ENCODE measurements at regions not wholly inside any gene's neighbourhood (a gene's known extent, or its start where the extent isn't known, plus 50 kb on each side); places are given as distances from the start of the nearest gene placed in this dataset.

DNA sequence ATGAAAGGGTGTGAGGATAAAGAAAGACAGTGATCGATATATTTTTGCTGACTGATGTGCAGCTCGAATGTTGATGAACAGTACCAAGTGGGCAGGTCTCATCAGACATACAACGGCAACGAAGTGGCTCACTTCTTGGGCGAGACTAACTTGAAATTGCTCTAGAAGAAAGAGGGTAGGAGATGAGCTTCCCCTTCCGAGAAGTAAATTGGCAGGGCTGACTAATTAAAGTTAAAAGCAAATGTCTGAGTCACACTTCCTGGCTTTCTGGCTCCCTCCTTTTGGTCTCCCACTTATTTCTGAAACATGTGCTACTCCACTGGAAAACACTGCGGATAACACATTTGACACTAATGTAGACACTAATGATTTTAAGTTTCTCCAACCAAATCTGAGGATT, 228.3 kb downstream of the ABHD5 start:
- no peak overlapping the region for H3K4me3 ChIP-seq (replicated peaks; ENCODE audit: insufficient read depth, low read length)
- TF ChIP-seq SPI1 (IDR thresholded peaks at IDR 0.05; ENCODE audit: borderline replicate concordance, low read depth) (no peak), GABPA (IDR thresholded peaks at IDR 0.05; ENCODE audit: low read depth) (no peak), POLR2AphosphoS5 (IDR thresholded peaks at IDR 0.05; ENCODE audit: low read depth) (no peak)
- TF ChIP-seq, protein P1, sequence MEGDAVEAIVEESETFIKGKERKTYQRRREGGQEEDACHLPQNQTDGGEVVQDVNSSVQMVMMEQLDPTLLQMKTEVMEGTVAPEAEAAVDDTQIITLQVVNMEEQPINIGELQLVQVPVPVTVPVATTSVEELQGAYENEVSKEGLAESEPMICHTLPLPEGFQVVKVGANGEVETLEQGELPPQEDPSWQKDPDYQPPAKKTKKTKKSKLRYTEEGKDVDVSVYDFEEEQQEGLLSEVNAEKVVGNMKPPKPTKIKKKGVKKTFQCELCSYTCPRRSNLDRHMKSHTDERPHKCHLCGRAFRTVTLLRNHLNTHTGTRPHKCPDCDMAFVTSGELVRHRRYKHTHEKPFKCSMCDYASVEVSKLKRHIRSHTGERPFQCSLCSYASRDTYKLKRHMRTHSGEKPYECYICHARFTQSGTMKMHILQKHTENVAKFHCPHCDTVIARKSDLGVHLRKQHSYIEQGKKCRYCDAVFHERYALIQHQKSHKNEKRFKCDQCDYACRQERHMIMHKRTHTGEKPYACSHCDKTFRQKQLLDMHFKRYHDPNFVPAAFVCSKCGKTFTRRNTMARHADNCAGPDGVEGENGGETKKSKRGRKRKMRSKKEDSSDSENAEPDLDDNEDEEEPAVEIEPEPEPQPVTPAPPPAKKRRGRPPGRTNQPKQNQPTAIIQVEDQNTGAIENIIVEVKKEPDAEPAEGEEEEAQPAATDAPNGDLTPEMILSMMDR (IDR thresholded peaks at IDR 0.05; ENCODE audit: insufficient read depth, low read length) = no peak
- TF ChIP-seq, protein P2, sequence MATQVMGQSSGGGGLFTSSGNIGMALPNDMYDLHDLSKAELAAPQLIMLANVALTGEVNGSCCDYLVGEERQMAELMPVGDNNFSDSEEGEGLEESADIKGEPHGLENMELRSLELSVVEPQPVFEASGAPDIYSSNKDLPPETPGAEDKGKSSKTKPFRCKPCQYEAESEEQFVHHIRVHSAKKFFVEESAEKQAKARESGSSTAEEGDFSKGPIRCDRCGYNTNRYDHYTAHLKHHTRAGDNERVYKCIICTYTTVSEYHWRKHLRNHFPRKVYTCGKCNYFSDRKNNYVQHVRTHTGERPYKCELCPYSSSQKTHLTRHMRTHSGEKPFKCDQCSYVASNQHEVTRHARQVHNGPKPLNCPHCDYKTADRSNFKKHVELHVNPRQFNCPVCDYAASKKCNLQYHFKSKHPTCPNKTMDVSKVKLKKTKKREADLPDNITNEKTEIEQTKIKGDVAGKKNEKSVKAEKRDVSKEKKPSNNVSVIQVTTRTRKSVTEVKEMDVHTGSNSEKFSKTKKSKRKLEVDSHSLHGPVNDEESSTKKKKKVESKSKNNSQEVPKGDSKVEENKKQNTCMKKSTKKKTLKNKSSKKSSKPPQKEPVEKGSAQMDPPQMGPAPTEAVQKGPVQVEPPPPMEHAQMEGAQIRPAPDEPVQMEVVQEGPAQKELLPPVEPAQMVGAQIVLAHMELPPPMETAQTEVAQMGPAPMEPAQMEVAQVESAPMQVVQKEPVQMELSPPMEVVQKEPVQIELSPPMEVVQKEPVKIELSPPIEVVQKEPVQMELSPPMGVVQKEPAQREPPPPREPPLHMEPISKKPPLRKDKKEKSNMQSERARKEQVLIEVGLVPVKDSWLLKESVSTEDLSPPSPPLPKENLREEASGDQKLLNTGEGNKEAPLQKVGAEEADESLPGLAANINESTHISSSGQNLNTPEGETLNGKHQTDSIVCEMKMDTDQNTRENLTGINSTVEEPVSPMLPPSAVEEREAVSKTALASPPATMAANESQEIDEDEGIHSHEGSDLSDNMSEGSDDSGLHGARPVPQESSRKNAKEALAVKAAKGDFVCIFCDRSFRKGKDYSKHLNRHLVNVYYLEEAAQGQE (IDR thresholded peaks at IDR 0.05; ENCODE audit: insufficient replicate concordance, low read depth) = no peak
- DNase-seq (ENCODE audit: low read depth in 1 of 2, low spot score in 1 of 2) = peak in 1 of 2 experiments; percentile 14
- peaks cover 2% of the 10 kb centered on the region for H3K27me3 ChIP-seq (ENCODE audit: insufficient read depth, poor library complexity, severe bottlenecking)
- no peak overlapping the region for H3K27ac ChIP-seq (replicated peaks)

DNA sequence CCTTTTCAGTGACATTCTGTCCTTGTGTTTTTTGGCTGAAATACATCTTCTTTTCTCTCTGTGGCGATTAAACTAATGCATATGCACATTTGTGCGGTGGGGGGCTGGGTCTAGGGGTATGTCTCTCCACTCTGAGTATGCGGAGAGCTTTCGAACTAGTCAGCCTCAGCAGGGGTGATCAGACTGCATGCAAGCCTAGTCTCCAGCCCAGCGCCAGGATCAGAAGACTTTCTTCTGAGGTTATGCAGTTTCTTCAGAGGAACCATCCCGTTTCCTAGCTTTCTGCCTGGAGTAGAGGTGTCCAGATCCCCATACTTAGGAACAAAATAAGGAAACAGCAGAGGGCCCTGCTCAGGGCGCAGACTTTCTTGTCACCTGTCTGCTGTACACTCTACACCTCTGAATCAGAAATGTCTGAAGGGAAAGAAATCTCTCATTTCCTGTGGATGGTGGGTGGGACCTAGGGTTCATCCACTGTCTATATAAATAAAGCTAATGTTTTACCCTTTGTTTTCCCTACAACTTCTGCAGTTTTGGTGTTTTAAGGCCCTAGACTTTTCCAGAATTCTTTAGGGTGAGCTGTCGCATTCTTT, 230.4 kb downstream of the ABHD5 start:
- no peak overlapping the region for H3K27ac ChIP-seq (replicated peaks)
- DNase-seq (ENCODE audit: low read depth in 1 of 2, low spot score in 1 of 2) = no peak
- H3K4me3 ChIP-seq (replicated peaks; ENCODE audit: insufficient read depth, low read length) = no peak overlapping the region
- peaks cover 5% of the 10 kb centered on the region for H3K27me3 ChIP-seq (ENCODE audit: insufficient read depth, poor library complexity, severe bottlenecking)
- TF ChIP-seq, protein P2 (IDR thresholded peaks at IDR 0.05; ENCODE audit: insufficient replicate concordance, low read depth) = no peak
- TF ChIP-seq, protein P1 (IDR thresholded peaks at IDR 0.05; ENCODE audit: insufficient read depth, low read length) = no peak
- TF ChIP-seq GABPA (IDR thresholded peaks at IDR 0.05; ENCODE audit: low read depth) (no peak), SPI1 (IDR thresholded peaks at IDR 0.05; ENCODE audit: borderline replicate concordance, low read depth) (no peak), POLR2AphosphoS5 (IDR thresholded peaks at IDR 0.05; ENCODE audit: low read depth) (no peak)

DNA sequence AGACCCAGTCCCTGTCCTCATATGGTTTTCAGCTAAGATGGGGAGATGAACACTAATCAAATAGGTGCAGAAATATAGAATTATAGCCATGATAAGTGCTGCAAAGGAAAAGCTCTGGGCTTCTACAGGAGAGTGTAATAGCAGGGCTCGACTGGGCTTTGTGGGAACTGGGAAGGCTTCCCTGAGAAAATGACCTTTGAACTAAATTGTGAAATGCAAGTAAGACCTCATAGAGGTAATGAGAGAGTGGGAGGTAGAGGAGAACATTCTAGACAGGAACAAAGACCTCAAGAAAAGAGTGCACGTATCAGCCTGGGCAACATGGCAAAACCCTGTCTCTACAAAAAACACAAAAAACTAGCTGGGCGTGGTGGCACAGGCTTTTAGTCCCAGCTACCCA, 231.6 kb downstream of the ABHD5 start:
- DNase-seq (ENCODE audit: low read depth in 1 of 2, low spot score in 1 of 2) = no peak
- Histone ChIP-seq H3K27ac (replicated peaks) (no peak overlapping the region), H3K27me3 (ENCODE audit: insufficient read depth, poor library complexity, severe bottlenecking) (peaks cover 5% of the 10 kb centered on the region), H3K4me3 (replicated peaks; ENCODE audit: insufficient read depth, low read length) (no peak overlapping the region)
- TF ChIP-seq GABPA (IDR thresholded peaks at IDR 0.05; ENCODE audit: low read depth) (no peak), SPI1 (IDR thresholded peaks at IDR 0.05; ENCODE audit: borderline replicate concordance, low read depth) (no peak), POLR2AphosphoS5 (IDR thresholded peaks at IDR 0.05; ENCODE audit: low read depth) (no peak)
- TF ChIP-seq, protein P1 (IDR thresholded peaks at IDR 0.05; ENCODE audit: insufficient read depth, low read length) = no peak
- TF ChIP-seq, protein P2 (IDR thresholded peaks at IDR 0.05; ENCODE audit: insufficient replicate concordance, low read depth) = no peak

Data from HL-60 (cell line).